IMR-90 (cell line): ENCODE measurements at regions not wholly inside any gene's neighbourhood (a gene's known extent, or its start where the extent isn't known, plus 50 kb on each side); places are given as distances from the start of the nearest gene placed in this dataset.

Experiments used
- ATAC-seq: fragments of 200-7000 bp; cut with Tn5 transposase; 2 replicates; pipeline ENCODE4 v1.9.1; 2020; ENCODE audit warnings: low read depth, mild to moderate bottlenecking, moderate library complexity
- BruUV-seq: library from RNA; stranded (reverse); fragments of 400-500 nt; replicated peaks from 2 replicates; lab custom pipeline; 2021; lab: Mats Ljungman, UMichigan
- CTCF ChIA-PET: fragments of 300-600 bp; formaldehyde crosslinking; extraction: SDS; loops from one replicate; lab custom pipeline; 2021; ENCODE audit warnings: antibody characterized with exemption; lab: Yijun Ruan, JAX
- POLR2A ChIA-PET: fragments of 300-600 bp; sonication (Branson Sonifier 250); formaldehyde crosslinking; loops from one replicate; lab custom pipeline; 2022; ENCODE audit warnings: antibody characterized with exemption; ENCODE audit not compliant: unreplicated experiment; lab: Charles Lee
- DNase-seq: peaks from one replicate; pipeline ENCODE4 v3.0.0; 2013
- H2AFZ ChIP-seq: replicated peaks from 2 replicates; pipeline ENCODE3; 2013; ENCODE audit warnings: low read length, mild to moderate bottlenecking; ENCODE audit not compliant: poor library complexity
- H2AK5ac ChIP-seq: 2 replicates; pipeline ENCODE4 v1.6.1; 2013; ENCODE audit warnings: low read depth, low read length, inconsistent platforms
- H2AK9ac ChIP-seq: replicated peaks from 2 replicates; pipeline ENCODE3; 2013; ENCODE audit warnings: mild to moderate bottlenecking, low read depth, low read length, moderate library complexity; ENCODE audit not compliant: poor library complexity
- H2BK120ac ChIP-seq: 2 replicates; pipeline ENCODE4 v1.6.1; 2013; ENCODE audit warnings: low read depth, low read length, inconsistent platforms
- H2BK15ac ChIP-seq: 3 replicates; pipeline ENCODE4 v1.6.1; 2013; ENCODE audit warnings: low read depth, low read length, inconsistent platforms
- H2BK20ac ChIP-seq: 2 replicates; pipeline ENCODE4 v1.6.1; 2013; ENCODE audit warnings: low read depth, mild to moderate bottlenecking, inconsistent platforms, low read length, moderate library complexity
- H2BK5ac ChIP-seq: 2 replicates; pipeline ENCODE4 v1.6.1; 2013; ENCODE audit warnings: mild to moderate bottlenecking, low read depth, low read length, inconsistent platforms; ENCODE audit not compliant: poor library complexity, severe bottlenecking
- H3K14ac ChIP-seq: replicated peaks from 2 replicates; pipeline ENCODE4 v1.6.1; 2013; ENCODE audit warnings: low read depth, low read length, inconsistent platforms
- H3K18ac ChIP-seq: 2 replicates; pipeline ENCODE4 v1.6.1; 2013; ENCODE audit warnings: low read depth, low read length, control low read depth
- H3K23ac ChIP-seq: 2 replicates; pipeline ENCODE4 v1.6.1; 2013; ENCODE audit warnings: low read depth, low read length, inconsistent platforms
- H3K27ac ChIP-seq: 2 replicates; pipeline ENCODE4 v1.5.1; 2013; ENCODE audit warnings: mild to moderate bottlenecking, control low read depth, low read length; ENCODE audit not compliant: insufficient read depth
- H3K27me3 ChIP-seq: 2 replicates; pipeline ENCODE4 v1.6.1; 2013; ENCODE audit warnings: low read length; ENCODE audit not compliant: control insufficient read depth, insufficient read depth
- H3K36me3 ChIP-seq: 2 replicates; pipeline ENCODE4 v1.6.1; 2013; ENCODE audit warnings: low read length, mixed read lengths; ENCODE audit not compliant: control insufficient read depth, insufficient read depth
- H3K4ac ChIP-seq: 2 replicates; pipeline ENCODE4 v1.6.1; 2013; ENCODE audit warnings: low read depth, low read length, inconsistent platforms
- H3K4me1 ChIP-seq: 2 replicates; pipeline ENCODE4 v1.6.1; 2013; ENCODE audit warnings: low read length, mixed read lengths; ENCODE audit not compliant: control insufficient read depth, insufficient read depth
- H3K4me2 ChIP-seq: 2 replicates; pipeline ENCODE4 v1.6.1; 2013; ENCODE audit warnings: low read depth, mild to moderate bottlenecking, control low read depth, low read length, moderate library complexity
- H3K4me3 ChIP-seq: 2 replicates; pipeline ENCODE4 v1.5.1; 2013; ENCODE audit warnings: low read depth, mild to moderate bottlenecking, control low read depth, low read length, moderate library complexity; ENCODE audit not compliant: insufficient read depth
- H3K56ac ChIP-seq: 2 replicates; pipeline ENCODE4 v1.6.1; 2013; ENCODE audit warnings: low read length, inconsistent platforms; ENCODE audit not compliant: insufficient read depth; ENCODE audit errors: extremely low read depth
- H3K79me1 ChIP-seq, 2 experiments: 2 replicates each; pipeline ENCODE4 v1.6.1; 2013; ENCODE audit warnings: low read length in 2 of 2, inconsistent platforms in 1 of 2, low read depth in 1 of 2
- H3K9ac ChIP-seq: 2 replicates; pipeline ENCODE4 v1.6.1; 2013; ENCODE audit warnings: low read depth, low read length, control low read depth
- H3K9me1 ChIP-seq: 2 replicates; pipeline ENCODE4 v1.6.1; 2013; ENCODE audit warnings: low read length, inconsistent platforms; ENCODE audit not compliant: insufficient read depth
- H3K9me3 ChIP-seq: 2 replicates; pipeline ENCODE4 v1.6.1; 2013; ENCODE audit warnings: low read length; ENCODE audit not compliant: control insufficient read depth, insufficient read depth
- H4K20me1 ChIP-seq: 2 replicates; pipeline ENCODE4 v1.6.1; 2013; ENCODE audit warnings: low read length, inconsistent platforms; ENCODE audit not compliant: insufficient read depth
- H4K5ac ChIP-seq: 2 replicates; pipeline ENCODE4 v1.6.1; 2013; ENCODE audit warnings: mild to moderate bottlenecking, low read depth, low read length, control low read depth
- H4K8ac ChIP-seq, 2 experiments: 2 replicates each; pipeline ENCODE4 v1.6.1; 2013; ENCODE audit warnings: low read depth in 2 of 2, low read length in 2 of 2, control low read depth in 1 of 2, inconsistent platforms in 1 of 2
- H4K91ac ChIP-seq: 2 replicates; pipeline ENCODE4 v1.6.1; 2013; ENCODE audit warnings: low read depth, low read length, inconsistent platforms; ENCODE audit not compliant: insufficient read depth
- BHLHE40 ChIP-seq: fragments of 150-350 bp; IDR thresholded peaks from 2 replicates; pipeline ENCODE4 v1.6.1; 2016; ENCODE audit warnings: mild to moderate bottlenecking, low read depth, low read length
- CEBPB ChIP-seq: IDR thresholded peaks from 2 replicates; pipeline ENCODE4 v1.6.1; 2012; ENCODE audit warnings: low read depth, low read length, improper control_type of control experiment
- CHD1 ChIP-seq: IDR thresholded peaks from 2 replicates; pipeline ENCODE4 v1.6.1; 2012; ENCODE audit warnings: low read depth, low read length, improper control_type of control experiment
- FOS ChIP-seq: fragments of 150-350 bp; IDR thresholded peaks from 2 replicates; pipeline ENCODE4 v1.6.1; 2016; ENCODE audit warnings: low read depth, low read length
- MAFK ChIP-seq: IDR thresholded peaks from 2 replicates; pipeline ENCODE4 v1.6.1; 2012; ENCODE audit warnings: low read depth, low read length, improper control_type of control experiment
- MAZ ChIP-seq: IDR thresholded peaks from 2 replicates; pipeline ENCODE4 v1.6.1; 2012; ENCODE audit warnings: low read depth, mild to moderate bottlenecking, low read length, improper control_type of control experiment, moderate library complexity, borderline replicate concordance
- MXI1 ChIP-seq: IDR thresholded peaks from 2 replicates; pipeline ENCODE4 v1.6.1; 2012; ENCODE audit warnings: low read depth, mild to moderate bottlenecking, low read length, moderate library complexity, borderline replicate concordance
- NFE2L2 ChIP-seq: fragments of 150-350 bp; IDR thresholded peaks from 2 replicates; pipeline ENCODE4 v1.6.1; 2016; ENCODE audit warnings: low read depth, mild to moderate bottlenecking, low read length
- POLR2A ChIP-seq: IDR thresholded peaks from 2 replicates; pipeline ENCODE4 v1.6.1; 2012; ENCODE audit warnings: mild to moderate bottlenecking, low read depth, low read length
- RAD21 ChIP-seq: IDR thresholded peaks from 2 replicates; pipeline ENCODE4 v1.6.1; 2012; ENCODE audit warnings: low read length, improper control_type of control experiment
- RCOR1 ChIP-seq: IDR thresholded peaks from 2 replicates; pipeline ENCODE4 v1.6.1; 2012; ENCODE audit warnings: mild to moderate bottlenecking, low read length, improper control_type of control experiment; ENCODE audit not compliant: insufficient replicate concordance
- RFX5 ChIP-seq: IDR thresholded peaks from 2 replicates; pipeline ENCODE4 v1.8.0; 2012; ENCODE audit warnings: low read depth, mild to moderate bottlenecking, low read length, moderate library complexity
- SMC3 ChIP-seq: fragments of 150-350 bp; IDR thresholded peaks from 2 replicates; pipeline ENCODE4 v1.6.1; 2016; ENCODE audit warnings: low read depth, mild to moderate bottlenecking, antibody characterized with exemption, low read length, moderate library complexity
- WGBS, 2 experiments: methylation state at CpG; one replicate each; pipeline versions ENCODE4 v1.1.5 to v1.1.7; 2013; ENCODE audit warnings: missing lambda C conversion rate in 2 of 2; ENCODE audit not compliant: insufficient read length in 1 of 2; ENCODE audit errors: extremely low coverage in 2 of 2; 5-methylcytosine and 5-hydroxymethylcytosine counted together
- dilution Hi-C: fragments of 300-500 bp; cut with HindIII; formaldehyde crosslinking; loops from one replicate; pipeline ENCODE4 v1.14.3; 2018; ENCODE audit warnings: low sequenced_read_pairs; ENCODE audit not compliant: unreplicated experiment
- in situ Hi-C: fragments of 300-500 bp; cut with MboI; formaldehyde crosslinking; loops from 3 replicates; pipeline ENCODE4 v1.14.3; 2019; ENCODE audit warnings: low sequenced_read_pairs, inconsistent platforms, mixed read lengths
- intact Hi-C: fragments of 100-400 bp; cut with micrococcal nuclease; formaldehyde crosslinking; loops from 2 replicates; pipeline ENCODE4 v1.10.0; 2022
- TF ChIP-seq, protein P1 (sequence below): fragments of 150-350 bp; IDR thresholded peaks from 2 replicates; pipeline ENCODE4 v1.6.1; 2016; ENCODE audit warnings: low read depth, mild to moderate bottlenecking, low read length, moderate library complexity, borderline replicate concordance
- TF ChIP-seq, protein P2 (sequence below): fragments of 150-350 bp; IDR thresholded peaks from 2 replicates; pipeline ENCODE4 v1.6.1; 2017; ENCODE audit warnings: mild to moderate bottlenecking, antibody characterized with exemption, low read length, low read depth
- TF ChIP-seq, protein P3 (sequence below): conservative IDR thresholded peaks from 2 replicates; pipeline ENCODE4 v1.5.1; 2012; ENCODE audit warnings: mild to moderate bottlenecking, low read depth, low read length, improper control_type of control experiment

- peaks cover 0 to under 1% of the 10 kb centered on the region in 2 experiments; a peak in 1 of 4 replicates for H3K79me1 ChIP-seq
- H4K91ac ChIP-seq, result no peak overlapping the region
- no peak overlapping the region for H4K8ac ChIP-seq
- no peaks in the 10 kb centered on the region for H3K9me3 ChIP-seq
- no peak overlapping the region for H3K56ac ChIP-seq
- ChIA-PET CTCF (no interaction called here), POLR2A (no interaction called here)
- H3K4me1 ChIP-seq, result peaks cover 11% of the 10 kb centered on the region
- H2AFZ ChIP-seq, result no peak overlapping the region
- no peak overlapping the region for H2BK20ac ChIP-seq
- no peak overlapping the region for H2AK9ac ChIP-seq
- in situ Hi-C loops, result no loop called here
- H3K36me3 ChIP-seq, result no peaks in the 10 kb centered on the region; the same call in 1 of the 2 replicates
- no peak overlapping the region for H3K18ac ChIP-seq
- H3K23ac ChIP-seq, result no peak overlapping the region
- H3K4ac ChIP-seq, result no peak overlapping the region
- WGBS, 2 experiments, result no CpG with 5 or more reads among the region's 3 CpGs
- no peak overlapping the region for H3K4me2 ChIP-seq
- DNase-seq (no peak), ATAC-seq (no peak)
- no peak overlapping the region for H2AK5ac ChIP-seq
- H2BK120ac ChIP-seq, result no peak overlapping the region
- no peak overlapping the region for H2BK15ac ChIP-seq
- BruUV-seq, result no TSS peak
- no peak overlapping the region for H3K27ac ChIP-seq
- H3K27me3 ChIP-seq, result peaks cover 19% of the 10 kb centered on the region
- no peak overlapping the region for H3K9ac ChIP-seq
- H3K4me3 ChIP-seq, result no peak overlapping the region
- peaks cover 19% of the 10 kb centered on the region for H4K20me1 ChIP-seq
- H3K14ac ChIP-seq, result no peak overlapping the region
- H2BK5ac ChIP-seq, result no peak overlapping the region
- TF ChIP-seq, protein P1, sequence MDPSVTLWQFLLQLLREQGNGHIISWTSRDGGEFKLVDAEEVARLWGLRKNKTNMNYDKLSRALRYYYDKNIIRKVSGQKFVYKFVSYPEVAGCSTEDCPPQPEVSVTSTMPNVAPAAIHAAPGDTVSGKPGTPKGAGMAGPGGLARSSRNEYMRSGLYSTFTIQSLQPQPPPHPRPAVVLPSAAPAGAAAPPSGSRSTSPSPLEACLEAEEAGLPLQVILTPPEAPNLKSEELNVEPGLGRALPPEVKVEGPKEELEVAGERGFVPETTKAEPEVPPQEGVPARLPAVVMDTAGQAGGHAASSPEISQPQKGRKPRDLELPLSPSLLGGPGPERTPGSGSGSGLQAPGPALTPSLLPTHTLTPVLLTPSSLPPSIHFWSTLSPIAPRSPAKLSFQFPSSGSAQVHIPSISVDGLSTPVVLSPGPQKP, result no peak
- TF ChIP-seq RFX5, result no peak
- TF ChIP-seq CHD1, result no peak
- TF ChIP-seq RCOR1, result no peak
- TF ChIP-seq RAD21, result no peak
- TF ChIP-seq SMC3, result no peak
- TF ChIP-seq BHLHE40, result no peak
- TF ChIP-seq FOS, result no peak
- TF ChIP-seq MXI1, result no peak
- no peak for TF ChIP-seq MAFK
- no peak for TF ChIP-seq MAZ
- TF ChIP-seq CEBPB, result no peak
- TF ChIP-seq, protein P2, sequence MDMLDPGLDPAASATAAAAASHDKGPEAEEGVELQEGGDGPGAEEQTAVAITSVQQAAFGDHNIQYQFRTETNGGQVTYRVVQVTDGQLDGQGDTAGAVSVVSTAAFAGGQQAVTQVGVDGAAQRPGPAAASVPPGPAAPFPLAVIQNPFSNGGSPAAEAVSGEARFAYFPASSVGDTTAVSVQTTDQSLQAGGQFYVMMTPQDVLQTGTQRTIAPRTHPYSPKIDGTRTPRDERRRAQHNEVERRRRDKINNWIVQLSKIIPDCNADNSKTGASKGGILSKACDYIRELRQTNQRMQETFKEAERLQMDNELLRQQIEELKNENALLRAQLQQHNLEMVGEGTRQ, result no peak
- TF ChIP-seq, protein P3, sequence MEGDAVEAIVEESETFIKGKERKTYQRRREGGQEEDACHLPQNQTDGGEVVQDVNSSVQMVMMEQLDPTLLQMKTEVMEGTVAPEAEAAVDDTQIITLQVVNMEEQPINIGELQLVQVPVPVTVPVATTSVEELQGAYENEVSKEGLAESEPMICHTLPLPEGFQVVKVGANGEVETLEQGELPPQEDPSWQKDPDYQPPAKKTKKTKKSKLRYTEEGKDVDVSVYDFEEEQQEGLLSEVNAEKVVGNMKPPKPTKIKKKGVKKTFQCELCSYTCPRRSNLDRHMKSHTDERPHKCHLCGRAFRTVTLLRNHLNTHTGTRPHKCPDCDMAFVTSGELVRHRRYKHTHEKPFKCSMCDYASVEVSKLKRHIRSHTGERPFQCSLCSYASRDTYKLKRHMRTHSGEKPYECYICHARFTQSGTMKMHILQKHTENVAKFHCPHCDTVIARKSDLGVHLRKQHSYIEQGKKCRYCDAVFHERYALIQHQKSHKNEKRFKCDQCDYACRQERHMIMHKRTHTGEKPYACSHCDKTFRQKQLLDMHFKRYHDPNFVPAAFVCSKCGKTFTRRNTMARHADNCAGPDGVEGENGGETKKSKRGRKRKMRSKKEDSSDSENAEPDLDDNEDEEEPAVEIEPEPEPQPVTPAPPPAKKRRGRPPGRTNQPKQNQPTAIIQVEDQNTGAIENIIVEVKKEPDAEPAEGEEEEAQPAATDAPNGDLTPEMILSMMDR, result no peak
- no peak for TF ChIP-seq NFE2L2
- no peak for TF ChIP-seq POLR2A
- dilution Hi-C loops, result no loop called here
- peaks cover 3% of the 10 kb centered on the region; the same call in 1 of the 2 replicates for H3K9me1 ChIP-seq
- intact Hi-C loops, result loop anchor here (5.0 kb wide), 1 partner anchor 173 kb away; the partner anchor contains the start of gene TLN2
- no peak overlapping the region for H4K5ac ChIP-seq
These were observed 400.5 kb upstream of the C2CD4B start for GRCh38 chr15:62565634-62566026.
